Hematopoietic multipotent progenitor cell (in vitro differentiated cells): ENCODE measurements at regions not wholly inside any gene's neighbourhood (a gene's known extent, or its start where the extent isn't known, plus 50 kb on each side); places are given as distances from the start of the nearest gene placed in this dataset.
A peak's percentile ranks its signal among the peaks of the same experiment; 100 is the strongest.

ENCODE experiments used
- DNase-seq, 3 donors: peaks; one replicate each; pipeline ENCODE4 v3.0.0-alpha.2; 2011 to 2015; ENCODE audit warnings: low read depth in 2 of 3, low spot score in 2 of 3

DNA sequence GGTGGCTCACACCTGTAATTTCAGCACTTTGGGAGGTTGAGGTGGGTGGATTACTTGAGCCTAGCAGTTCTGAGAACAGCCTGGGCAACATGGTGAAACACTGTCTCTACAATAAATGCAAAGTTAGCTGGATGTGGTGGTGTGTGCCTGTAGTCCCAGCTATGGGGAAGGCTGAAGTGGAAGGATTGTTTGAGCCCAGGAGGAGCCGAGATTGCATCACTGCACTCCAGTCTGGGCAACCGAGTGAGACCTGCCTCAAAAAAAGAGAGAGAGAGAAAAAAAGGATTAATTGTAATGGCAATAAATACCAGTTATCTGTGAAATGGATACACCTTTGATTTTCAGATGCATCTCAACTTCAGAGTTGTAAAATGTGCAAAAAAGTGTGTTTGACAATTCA, 58.8 kb downstream of the SPRY1 start:
- DNase-seq, result no peak

DNA sequence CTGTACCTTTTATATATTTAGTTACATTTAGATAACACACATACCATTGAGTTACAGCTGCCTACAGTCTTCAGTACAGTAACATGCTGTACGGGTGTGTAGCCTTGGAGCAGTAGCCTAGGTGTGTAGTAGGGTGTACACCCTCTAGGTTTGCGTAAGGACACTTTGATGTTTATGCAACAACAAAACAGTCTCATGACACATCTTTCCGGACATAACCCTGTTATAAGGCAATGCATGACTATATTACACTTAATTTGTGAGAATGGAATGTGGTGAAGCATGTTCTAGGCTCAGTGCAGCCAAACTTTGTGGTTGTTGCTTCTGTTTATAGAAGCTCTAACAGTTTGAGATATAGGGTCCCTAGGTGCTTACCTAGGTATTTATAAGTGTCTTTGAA, 65.4 kb downstream of the SPRY1 start:
- no peak for DNase-seq

DNA sequence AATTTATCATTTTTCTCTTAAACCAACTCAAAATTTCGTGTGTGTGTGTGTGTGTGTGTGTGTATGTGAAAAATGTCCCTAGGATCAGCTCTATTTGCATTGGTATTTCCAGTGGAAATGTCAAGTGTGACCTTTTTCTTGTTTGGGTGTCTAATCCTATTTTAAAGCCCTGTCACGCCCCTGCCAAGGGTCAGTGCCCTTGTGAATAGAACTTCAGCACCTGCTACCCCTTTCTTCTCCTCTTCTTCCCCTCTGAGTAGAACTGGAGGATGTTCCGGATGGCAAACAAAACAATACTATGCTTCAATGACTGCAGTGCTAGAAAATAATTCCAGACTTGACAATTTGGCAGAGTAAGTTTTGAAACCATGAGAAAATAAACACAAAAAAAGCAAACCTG, 67.3 kb downstream of the SPRY1 start:
- DNase-seq, result no peak

DNA sequence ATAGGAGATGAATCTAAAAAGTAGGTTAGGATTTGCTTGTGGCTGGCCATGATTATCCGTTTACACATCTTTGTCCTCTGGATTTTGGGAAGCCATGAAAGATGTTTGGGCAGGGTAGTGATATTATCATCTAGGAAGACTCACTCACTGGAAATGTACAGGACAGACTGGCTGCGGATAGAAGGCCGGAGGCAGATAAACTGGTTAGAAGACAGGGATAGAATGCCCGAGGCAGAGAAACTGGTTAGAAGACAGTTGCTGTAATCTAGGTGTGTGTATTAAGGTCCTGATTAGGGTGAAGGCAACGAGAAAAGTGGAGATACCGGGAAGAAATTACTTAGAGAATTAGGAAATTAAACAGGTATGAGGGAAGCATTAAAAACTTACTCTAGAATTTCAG, 68.8 kb downstream of the SPRY1 start:
- no peak for DNase-seq

DNA sequence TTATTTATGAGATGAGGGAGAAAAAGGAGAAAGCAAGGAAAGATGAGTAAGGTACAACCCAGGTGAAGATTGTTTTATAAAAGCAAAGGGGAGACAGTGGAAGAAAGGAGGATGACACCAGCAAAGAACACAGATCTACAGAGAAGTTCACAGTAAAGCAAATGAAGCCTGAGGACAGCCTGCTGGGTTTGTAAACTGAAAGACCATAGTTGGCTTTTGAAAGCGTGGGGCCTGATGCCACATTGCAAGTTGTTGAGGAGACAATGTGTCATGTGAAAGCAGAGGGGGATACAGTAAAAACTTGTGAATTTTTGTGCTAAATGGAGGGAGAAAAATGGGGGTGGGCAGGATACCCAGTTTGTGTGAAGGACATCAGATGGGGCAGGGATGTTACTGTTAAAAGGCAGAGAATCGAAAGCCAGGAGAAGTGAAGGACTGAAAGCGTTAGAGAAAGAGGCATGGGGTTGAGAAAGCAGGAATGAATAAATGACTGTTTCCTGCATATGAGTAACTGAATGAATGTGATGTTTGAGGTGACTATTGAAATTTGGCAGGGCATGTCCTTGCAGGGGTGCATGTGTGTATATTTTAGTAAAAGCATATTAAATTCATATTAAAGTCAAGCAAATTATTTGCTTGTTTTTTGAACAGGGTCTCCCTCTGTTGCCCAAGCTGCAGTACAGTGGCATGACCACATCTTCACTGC, 69.6 kb downstream of the SPRY1 start:
- no peak for DNase-seq

DNA sequence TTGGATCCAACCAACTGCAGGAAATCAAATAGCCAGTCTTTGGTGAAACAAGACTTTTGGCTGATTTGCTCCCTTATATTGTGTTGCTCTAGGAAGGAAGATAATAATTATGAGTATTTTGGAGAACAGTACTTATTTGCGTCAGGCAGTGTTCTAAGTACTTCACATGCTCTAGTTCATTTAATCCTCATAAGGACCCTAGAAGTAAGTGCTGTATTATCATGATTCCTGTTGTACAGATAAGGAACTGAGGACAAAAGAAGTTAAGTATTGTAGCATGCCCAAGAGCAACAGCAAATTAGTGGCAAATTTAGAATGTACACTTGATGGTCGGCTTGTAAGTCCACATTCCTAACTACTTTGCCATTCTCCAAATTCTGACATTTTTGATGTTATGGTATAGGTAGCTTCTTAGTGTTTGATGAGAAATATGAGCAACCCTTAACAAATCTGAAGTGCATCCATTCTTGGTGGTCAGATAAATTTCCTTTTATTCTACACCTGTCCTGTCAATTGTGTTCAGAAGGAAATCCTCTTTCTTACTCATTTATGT, 72.0 kb downstream of the SPRY1 start:
- no peak for DNase-seq

DNA sequence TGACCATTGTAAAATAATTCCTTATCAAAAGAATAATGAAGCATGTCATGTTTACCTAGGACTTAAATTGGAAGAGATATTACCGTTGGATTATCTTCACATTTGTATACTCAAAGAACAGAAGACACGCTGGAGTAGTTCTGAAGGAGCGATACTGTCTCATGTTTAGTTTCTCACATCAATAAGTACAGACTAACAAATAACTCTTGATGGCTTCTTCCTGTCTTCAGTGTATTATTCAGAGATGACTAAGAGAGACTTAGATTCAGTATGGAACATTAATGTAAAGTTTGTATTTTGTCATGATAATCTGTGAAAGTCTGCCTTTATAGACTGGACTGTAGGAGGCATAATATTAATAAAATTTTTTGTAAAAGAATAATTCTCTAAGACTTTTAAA, 72.7 kb downstream of the SPRY1 start:
- no peak for DNase-seq

DNA sequence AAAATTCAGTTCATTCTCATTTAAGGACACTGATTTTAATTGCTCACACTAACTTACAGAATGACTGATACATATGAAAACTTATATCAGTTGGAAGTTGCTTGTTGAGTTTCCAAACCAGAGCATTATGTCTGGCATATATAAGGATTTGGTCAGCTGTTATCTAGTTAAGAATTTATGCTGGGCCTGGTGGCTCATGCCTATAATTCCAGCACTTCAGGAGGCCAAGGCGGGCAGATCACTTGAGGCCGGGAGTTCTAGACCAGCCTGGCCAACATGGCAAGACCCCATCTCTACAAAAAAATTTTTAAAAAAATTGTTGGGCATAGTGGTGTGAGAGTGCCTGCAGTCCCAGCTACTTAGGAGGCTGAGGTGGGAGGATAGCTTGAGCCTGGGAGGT, 73.1 kb downstream of the SPRY1 start:
- DNase-seq, result no peak

DNA sequence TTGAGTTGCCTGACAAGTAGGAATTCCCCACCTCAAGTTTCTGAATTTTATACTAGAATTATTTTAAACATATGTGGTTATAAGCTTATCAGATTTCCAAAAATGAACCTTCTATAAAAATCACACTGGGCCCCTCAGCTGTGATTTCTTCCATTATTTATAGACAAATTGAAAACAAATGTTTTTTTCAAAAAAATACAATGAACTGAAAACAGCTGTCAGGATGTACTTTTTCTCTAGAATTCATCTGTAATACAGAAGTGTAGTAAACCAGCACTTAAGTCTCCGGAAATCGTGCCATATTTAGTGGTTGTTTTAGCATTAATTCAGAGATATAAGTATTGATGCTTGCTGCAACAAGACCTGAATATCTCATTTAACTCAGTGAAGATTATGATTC, 74.0 kb downstream of the SPRY1 start:
- no peak for DNase-seq

DNA sequence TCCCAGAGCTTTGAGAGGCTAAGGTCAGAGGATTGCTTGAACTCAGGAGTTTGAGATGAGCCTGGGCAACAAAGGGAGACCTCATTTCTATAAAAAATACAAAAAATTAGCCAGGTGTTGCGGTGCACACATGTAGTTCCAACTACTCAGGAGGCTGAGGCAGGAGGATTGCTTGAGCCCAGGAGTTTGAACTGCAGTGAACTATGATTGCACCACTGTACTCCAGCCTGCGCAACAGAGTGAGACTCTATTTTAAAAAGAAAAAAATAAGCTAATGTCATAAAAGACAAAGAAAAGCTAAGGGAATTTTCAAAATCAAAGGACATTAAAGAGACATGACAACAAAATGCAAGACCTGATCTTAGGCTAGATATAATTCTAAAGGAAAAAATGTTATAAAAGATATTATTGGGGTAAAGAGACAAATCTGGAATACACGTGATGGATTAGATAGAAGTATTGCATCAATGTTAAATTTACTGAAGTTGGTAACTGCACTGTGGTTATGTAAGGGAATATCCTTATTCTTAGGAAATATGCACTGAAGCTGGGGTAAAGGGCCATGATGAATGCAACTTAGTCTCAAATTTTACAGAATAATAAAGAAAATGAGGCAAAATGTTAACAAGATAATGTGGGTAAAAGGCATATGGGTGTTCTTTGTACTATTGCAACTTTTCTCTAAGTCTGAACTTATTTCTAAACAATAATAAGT, 75.2 kb downstream of the SPRY1 start:
- no peak for DNase-seq

DNA sequence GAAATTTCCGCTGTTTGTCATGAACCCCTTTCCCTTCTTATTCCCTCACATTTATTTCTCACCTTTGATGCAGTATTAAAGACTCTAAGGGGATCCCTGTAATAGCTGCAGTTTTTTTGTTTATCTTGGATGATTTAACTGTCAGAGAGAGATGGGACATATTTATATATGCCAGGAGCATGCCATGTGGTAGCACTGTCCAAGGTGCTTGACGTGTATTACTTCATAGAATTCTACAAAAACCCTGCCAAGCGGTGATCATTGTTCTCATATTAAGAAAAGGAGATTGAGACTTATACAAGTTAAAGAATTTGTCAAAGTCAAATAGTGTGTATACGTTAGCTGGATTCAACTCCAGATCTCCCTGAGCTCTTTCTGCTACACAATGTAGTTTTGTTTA, 78.2 kb downstream of the SPRY1 start:
- no peak for DNase-seq

DNA sequence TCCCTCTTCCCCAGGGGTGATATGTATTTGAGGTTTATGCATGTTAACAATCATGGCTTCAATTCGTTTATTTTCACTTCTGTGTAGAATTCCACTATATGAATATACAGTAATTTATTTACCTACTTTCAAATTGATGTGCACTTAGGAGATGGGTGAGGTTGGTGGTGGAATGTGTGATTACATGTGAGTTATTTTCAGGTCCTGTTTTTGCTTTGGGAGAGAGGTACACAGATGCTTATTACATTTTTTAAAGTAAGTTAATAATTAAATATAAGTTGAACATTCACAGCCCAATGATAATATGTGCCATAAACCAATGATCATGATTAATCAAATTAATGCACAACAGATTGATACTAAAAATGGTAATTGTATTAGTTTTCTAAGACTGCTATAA, 79.5 kb downstream of the SPRY1 start:
- DNase-seq, result no peak

DNA sequence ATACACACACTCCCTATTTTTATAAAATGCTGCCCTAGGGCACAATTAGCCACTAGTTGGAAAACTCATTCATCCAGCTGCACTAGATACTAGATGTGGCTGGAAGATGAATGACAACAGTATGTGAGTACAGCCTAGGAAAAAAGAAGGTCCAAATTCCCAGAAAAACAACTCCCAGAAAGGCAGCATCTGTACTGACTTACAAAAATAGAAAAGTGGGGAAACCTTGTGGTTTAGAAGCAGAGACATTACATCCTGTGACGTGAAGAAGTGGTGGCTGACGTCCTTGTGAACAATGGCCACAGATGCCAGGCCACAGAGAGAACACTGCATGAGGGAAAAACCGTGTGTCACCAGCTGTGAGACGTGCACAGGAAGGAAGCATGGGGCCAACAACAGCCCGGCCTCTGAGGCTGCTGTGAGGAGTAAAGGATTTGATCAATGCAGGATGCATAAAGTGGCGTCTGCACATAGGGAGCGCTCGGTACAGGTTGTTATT, 81.2 kb downstream of the SPRY1 start:
- peak in 2 of 3 donors; percentile 83 to 89 for DNase-seq

DNA sequence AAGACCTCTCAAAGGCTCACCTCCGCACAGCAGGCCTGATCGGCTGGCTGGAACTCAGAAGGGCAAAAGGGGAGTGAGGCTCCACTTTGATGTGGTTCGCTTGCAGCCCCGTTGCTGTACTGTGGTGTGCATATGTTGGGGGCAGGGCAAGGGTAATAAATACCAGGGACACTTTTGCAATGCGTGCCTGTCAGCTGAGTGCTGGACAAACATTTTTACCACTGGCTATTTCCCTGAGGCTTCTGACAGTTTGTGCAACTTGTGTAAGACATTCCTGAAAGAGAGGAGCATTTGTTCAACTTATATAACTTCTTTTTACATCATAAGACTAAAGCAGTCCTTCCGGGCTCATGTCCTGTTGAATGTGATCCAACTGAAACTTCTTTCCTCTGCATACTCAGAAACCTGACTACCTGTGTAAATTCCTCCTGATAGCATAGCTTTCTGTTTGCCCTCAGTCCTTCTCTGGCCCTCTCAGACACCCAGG, 82.3 kb downstream of the SPRY1 start:
- no peak for DNase-seq

DNA sequence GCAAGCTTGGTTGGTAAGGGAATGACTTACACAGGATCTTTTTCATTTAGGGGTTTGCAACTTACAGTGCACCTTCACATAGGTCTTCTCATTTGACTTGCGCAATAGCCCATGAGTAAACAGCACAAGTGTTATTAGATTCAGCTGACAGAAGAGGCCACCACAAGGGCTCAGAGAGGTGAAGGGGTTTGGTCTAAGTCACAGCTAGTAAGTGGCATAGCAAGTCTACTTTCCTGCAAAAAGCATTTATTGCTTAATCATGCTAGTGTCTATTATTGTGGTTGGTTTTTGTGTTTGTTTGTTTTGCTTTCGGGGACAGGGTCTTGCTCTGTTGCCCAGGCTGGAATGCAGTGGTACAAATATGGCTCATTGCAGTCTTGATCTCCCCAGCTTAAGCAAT, 83.3 kb downstream of the SPRY1 start:
- peak in 2 of 3 donors; percentile 13 to 21 for DNase-seq

DNA sequence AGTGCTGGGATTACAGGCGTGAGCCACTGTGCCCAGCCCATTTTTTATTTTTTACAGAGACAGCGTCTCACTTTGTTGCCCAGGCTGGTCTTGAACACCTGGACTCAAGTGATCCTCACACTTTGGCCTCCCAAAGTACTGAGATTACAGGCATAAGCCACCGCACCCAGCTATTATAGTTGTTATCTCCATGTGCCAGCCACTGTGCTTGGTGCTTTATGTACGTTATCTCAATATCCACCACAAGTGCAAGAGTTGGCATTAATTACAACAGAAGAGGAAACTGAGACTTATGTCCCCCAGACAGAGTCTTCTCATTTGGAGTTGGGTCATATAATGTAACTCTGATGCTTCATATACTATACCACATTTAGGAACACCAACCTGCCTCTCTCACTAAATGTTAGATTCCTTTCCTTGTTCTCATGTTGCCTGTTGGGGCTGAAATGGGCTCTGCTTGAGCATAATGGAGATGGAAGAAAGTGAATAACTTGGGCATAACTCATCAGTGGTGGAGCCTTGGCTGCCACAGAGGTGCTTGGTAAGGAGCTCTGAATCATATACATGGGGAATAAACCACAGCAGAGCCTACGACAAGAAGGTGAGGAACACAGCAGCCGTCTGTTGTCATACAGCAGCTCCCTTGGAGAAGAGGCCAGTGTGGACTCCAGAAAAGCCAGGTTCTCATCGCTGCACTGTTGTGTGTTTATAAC, 84.3 kb downstream of the SPRY1 start:
- no peak for DNase-seq

DNA sequence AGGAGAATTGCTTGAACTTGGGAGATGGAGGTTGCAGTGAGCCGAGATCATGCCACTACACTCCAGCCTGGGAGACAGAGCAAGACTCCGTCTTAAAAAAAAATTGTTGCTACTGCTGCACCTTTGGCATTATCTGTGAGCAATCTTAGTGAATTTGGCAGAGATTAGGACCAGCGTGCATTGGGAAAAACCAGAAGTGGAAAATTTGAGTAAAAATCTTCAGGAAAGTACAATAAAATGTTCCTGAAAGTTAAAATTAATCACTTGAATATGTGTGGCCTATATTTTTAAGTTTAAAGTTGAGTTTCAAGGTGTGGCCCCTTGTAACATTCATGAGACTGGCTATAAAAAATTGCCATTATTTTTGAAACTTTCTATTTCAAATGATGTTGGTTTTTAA, 85.1 kb downstream of the SPRY1 start:
- DNase-seq, result no peak

DNA sequence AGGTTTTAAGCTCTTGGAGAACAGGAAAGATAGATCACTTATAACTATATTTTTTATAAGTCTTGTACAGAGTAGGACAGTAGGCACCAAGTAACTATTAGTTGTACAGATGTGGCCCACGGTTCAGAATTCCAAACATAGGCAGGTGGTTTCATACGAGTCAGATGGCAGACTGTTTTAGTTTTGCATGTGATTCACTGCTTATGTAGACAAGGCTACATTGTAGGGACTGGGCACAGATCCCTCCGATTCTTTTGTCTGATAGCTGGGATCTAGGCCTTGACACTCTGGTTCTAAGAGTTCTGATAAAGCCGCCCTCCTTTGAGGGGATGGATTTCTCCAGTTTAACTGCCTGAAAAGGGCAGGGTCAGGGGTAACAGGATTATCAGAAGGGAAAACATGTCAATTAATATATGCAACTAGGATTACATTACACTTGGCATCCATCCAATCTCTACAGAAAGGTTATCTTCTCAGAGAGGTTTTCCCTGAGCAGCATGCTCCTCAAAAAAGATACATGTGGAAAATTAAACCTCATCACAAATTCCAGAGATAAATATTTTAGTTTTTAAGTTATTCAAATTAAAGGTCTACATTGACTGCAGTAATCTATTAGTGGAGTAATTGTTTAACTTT, 87.8 kb downstream of the SPRY1 start:
- DNase-seq, result no peak

DNA sequence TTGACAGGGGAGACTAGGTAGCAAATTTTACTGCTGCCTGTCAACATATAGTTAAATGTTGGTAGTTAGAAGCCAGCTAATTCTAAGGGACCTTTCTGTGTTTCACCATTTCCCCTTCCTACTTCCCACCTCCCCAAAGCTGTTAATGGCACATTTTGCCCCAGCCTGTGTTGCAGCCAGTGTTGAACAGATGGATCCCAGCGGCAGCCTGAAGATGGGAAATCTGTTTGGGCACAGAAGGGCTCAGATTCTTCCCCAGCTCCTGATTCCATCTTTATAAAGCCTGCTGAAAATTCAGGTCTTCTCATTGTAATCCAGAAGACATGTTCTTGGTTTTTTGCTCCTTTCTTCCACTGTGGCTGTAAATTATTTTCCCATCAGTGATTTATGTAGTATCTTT, 89.0 kb downstream of the SPRY1 start:
- DNase-seq, result no peak

DNA sequence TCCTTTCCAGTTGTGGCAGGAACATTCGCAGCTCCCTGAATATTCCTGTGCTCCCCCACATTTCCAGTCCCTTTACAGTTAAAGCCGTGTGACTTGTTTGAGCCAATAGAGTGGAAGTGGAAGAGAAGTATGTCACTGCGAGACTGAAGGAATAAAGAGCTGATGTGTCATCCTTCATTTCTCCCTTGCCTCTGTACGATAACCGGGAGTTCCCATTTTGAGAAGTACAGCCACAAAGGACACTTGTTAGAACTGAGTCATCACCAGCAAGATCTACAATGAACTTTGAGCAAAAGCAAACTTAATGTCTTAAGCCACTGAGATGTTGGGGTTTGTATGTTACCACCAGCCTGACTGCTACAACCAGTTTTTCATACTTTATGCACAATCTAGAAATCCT, 92.3 kb downstream of the SPRY1 start:
- peak in 2 of 3 donors; percentile 57 to 71 for DNase-seq

DNA sequence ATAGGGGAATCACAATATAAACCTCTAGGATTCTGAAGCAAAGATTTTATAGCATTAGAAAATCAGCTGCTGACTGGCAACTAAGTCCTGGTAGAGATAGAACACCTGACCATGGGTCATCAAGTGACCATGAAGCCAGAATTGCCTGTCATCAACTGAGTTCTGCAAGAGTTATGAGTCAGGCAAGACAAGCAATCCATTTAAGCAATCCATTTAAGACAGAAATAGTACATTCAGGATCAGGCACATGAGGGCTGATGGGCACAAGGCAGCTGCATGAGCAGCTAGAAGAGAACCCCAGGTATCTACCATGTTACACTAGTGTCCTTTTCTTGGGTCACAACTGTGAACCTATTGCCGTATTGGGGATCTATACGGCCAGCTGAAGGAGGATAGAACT, 98.9 kb downstream of the SPRY1 start:
- DNase-seq, result no peak
